ENCODE measurements at regions not wholly inside any gene's neighbourhood (a gene's known extent, or its start where the extent isn't known, plus 50 kb on each side); places are given as distances from the start of the nearest gene placed in this dataset.

GRCh38 chr2:126378176-126378575, 277.8 kb upstream of the GYPC start:
- TF ChIP-seq POLR2A (IDR thresholded peaks at IDR 0.05) (no peak), POLR2AphosphoS5 (IDR thresholded peaks at IDR 0.05) (no peak), CTCF (IDR thresholded peaks at IDR 0.05 in 8 of 11, conservative IDR thresholded peaks at IDR 0.05 in 3 of 11) (no peak)
- H3K27ac ChIP-seq: no peak overlapping the region
- 60 to 78% (median 69%) methylated on average over 1 of the region's 1 CpG for WGBS, 5 donors

GRCh38 chr2:126381091-126381490, 274.9 kb upstream of the GYPC start:
- Histone ChIP-seq H3K4me3 (no peak overlapping the region), H3K27ac (no peak overlapping the region), H3K36me3 (no peaks in the 10 kb centered on the region), H3K4me1 (no peaks in the 10 kb centered on the region), H3K27me3 (replicated peaks in 1 of 7) (no peaks in the 10 kb centered on the region), H3K9me3 (peaks cover 0 to 6% (median 4%) of the 10 kb centered on the region in 8 donors)
- intact Hi-C loops (cut with DNase I; ENCODE audit: low total_unique reads): no loop called here
- TF ChIP-seq POLR2A (IDR thresholded peaks at IDR 0.05) (no peak), POLR2AphosphoS5 (IDR thresholded peaks at IDR 0.05) (no peak), CTCF (IDR thresholded peaks at IDR 0.05 in 8 of 11, conservative IDR thresholded peaks at IDR 0.05 in 3 of 11) (no peak)
- 82 to 88% (median 84%) methylated on average over 8 of the region's 8 CpGs for WGBS, 5 donors
- no peak for DNase-seq

More at GRCh38 chr2:126378176-126378575, 277.8 kb upstream of the GYPC start:
- Histone ChIP-seq H3K27me3 (replicated peaks in 1 of 7) (no peaks in the 10 kb centered on the region), H3K36me3 (no peaks in the 10 kb centered on the region), H3K9me3 (no peaks in the 10 kb centered on the region), H3K4me3 (no peak overlapping the region), H3K4me1 (no peaks in the 10 kb centered on the region)
- DNase-seq: no peak
- intact Hi-C loops (cut with DNase I; ENCODE audit: low total_unique reads): no loop called here

- intact Hi-C loops (cut with DNase I; ENCODE audit: low total_unique reads): no loop called here
- no peaks in the 10 kb centered on the region for H3K36me3 ChIP-seq
- 70 to 88% (median 80%) methylated on average over 5 of the region's 5 CpGs for WGBS, 5 donors
- no peak for DNase-seq
- H3K4me3 ChIP-seq: no peak overlapping the region
- H3K27me3 ChIP-seq (replicated peaks in 1 of 7): no peaks in the 10 kb centered on the region
- H3K27ac ChIP-seq: no peak overlapping the region
- no peaks in the 10 kb centered on the region for H3K4me1 ChIP-seq
- TF ChIP-seq POLR2A (IDR thresholded peaks at IDR 0.05) (no peak), POLR2AphosphoS5 (IDR thresholded peaks at IDR 0.05) (no peak), CTCF (IDR thresholded peaks at IDR 0.05 in 8 of 11, conservative IDR thresholded peaks at IDR 0.05 in 3 of 11) (no peak)
- peaks cover 0 to 24% (median 18%) of the 10 kb centered on the region in 8 donors for H3K9me3 ChIP-seq
These were observed 273.0 kb upstream of the GYPC start for GRCh38 chr2:126382998-126383397.

- H3K27ac ChIP-seq: no peak overlapping the region
- TF ChIP-seq CTCF (IDR thresholded peaks at IDR 0.05 in 8 of 11, conservative IDR thresholded peaks at IDR 0.05 in 3 of 11) (no peak), POLR2AphosphoS5 (IDR thresholded peaks at IDR 0.05) (no peak), POLR2A (IDR thresholded peaks at IDR 0.05) (no peak)
- no peak overlapping the region for H3K4me3 ChIP-seq
- H3K4me1 ChIP-seq: no peaks in the 10 kb centered on the region
- H3K9me3 ChIP-seq: peaks cover 0 to 27% (median 19%) of the 10 kb centered on the region in 8 donors
- H3K27me3 ChIP-seq (replicated peaks in 1 of 7): no peaks in the 10 kb centered on the region
- H3K36me3 ChIP-seq: no peaks in the 10 kb centered on the region
- no peak for DNase-seq
- intact Hi-C loops (cut with DNase I; ENCODE audit: low total_unique reads): no loop called here
These were observed 272.2 kb upstream of the GYPC start for GRCh38 chr2:126383800-126384199.

All from spleen (tissue), 11 donors.